TTC549 (cell line): ENCODE measurements at regions not wholly inside any gene's neighbourhood (a gene's known extent, or its start where the extent isn't known, plus 50 kb on each side); places are given as distances from the start of the nearest gene placed in this dataset.

ENCODE experiments used
- FAIRE-seq: peaks from 2 replicates; lab custom pipeline; 2012; peaks lifted over from hg19 to GRCh38; lab: Jason Lieb, UNC

- no peak for FAIRE-seq
Observed at GRCh38 chr1:193662030-193662429, 475.6 kb upstream of the B3GALT2 start.

- no peak for FAIRE-seq
Observed at GRCh38 chr1:193661385-193661784, 475.0 kb upstream of the B3GALT2 start.

GRCh38 chr1:193660428-193660827 lies 474.0 kb upstream of the B3GALT2 start:
- no peak for FAIRE-seq

- FAIRE-seq = no peak
Observed at GRCh38 chr1:193658691-193659090, 472.3 kb upstream of the B3GALT2 start.

GRCh38 chr1:193658081-193658480 lies 471.7 kb upstream of the B3GALT2 start:
- no peak for FAIRE-seq

- no peak for FAIRE-seq
Observed at GRCh38 chr1:193657552-193657951, 471.1 kb upstream of the B3GALT2 start.

GRCh38 chr1:193656841-193657240 lies 470.4 kb upstream of the B3GALT2 start:
- FAIRE-seq = no peak

- no peak for FAIRE-seq
Observed at GRCh38 chr1:193654951-193655735, 468.7 kb upstream of the B3GALT2 start.

- no peak for FAIRE-seq
Observed at GRCh38 chr1:193649587-193649986, 463.2 kb upstream of the B3GALT2 start.

GRCh38 chr1:193634876-193635275 lies 448.5 kb upstream of the B3GALT2 start:
- no peak for FAIRE-seq

- no peak for FAIRE-seq
Observed at GRCh38 chr1:193634470-193634869, 448.1 kb upstream of the B3GALT2 start.

- FAIRE-seq = no peak
Observed at GRCh38 chr1:193633991-193634390, 447.6 kb upstream of the B3GALT2 start.

- no peak for FAIRE-seq
Observed at GRCh38 chr1:193633093-193633492, 446.7 kb upstream of the B3GALT2 start.

GRCh38 chr1:193631306-193631705 lies 444.9 kb upstream of the B3GALT2 start:
- FAIRE-seq = no peak

- no peak for FAIRE-seq
Observed at GRCh38 chr1:193629875-193630274, 443.5 kb upstream of the B3GALT2 start.

GRCh38 chr1:193626695-193627094 lies 440.3 kb upstream of the B3GALT2 start:
- no peak for FAIRE-seq

GRCh38 chr1:193625255-193625654 lies 438.8 kb upstream of the B3GALT2 start:
- FAIRE-seq = no peak

GRCh38 chr1:193619911-193620310 lies 433.5 kb upstream of the B3GALT2 start:
- no peak for FAIRE-seq

GRCh38 chr1:193614817-193615216 lies 428.4 kb upstream of the B3GALT2 start:
- no peak for FAIRE-seq

- no peak for FAIRE-seq
Observed at GRCh38 chr1:193614275-193614674, 427.9 kb upstream of the B3GALT2 start.

- FAIRE-seq = no peak
Observed at GRCh38 chr1:193613041-193613440, 426.6 kb upstream of the B3GALT2 start.

GRCh38 chr1:193609592-193609991 lies 423.2 kb upstream of the B3GALT2 start:
- FAIRE-seq = no peak

GRCh38 chr1:193607787-193608186 lies 421.4 kb upstream of the B3GALT2 start:
- no peak for FAIRE-seq

- FAIRE-seq = no peak
Observed at GRCh38 chr1:193606035-193606434, 419.6 kb upstream of the B3GALT2 start.
